GM18858 (cell line): ENCODE measurements at regions not wholly inside any gene's neighbourhood (a gene's known extent, or its start where the extent isn't known, plus 50 kb on each side); places are given as distances from the start of the nearest gene placed in this dataset.
A peak's percentile ranks its signal among the peaks of the same experiment; 100 is the strongest.
"Not testable (repeated sequence)": the region's sequence is repeated elsewhere in the genome, so short reads cannot be mapped to it uniquely, and the experiment has no call there.

Experiments
- ATAC-seq: cut with Tn5 transposase; IDR thresholded peaks from one replicate; pipeline ENCODE4 v1.9.1; 2021; ENCODE audit not compliant: unreplicated experiment

- ATAC-seq, result no peak
Measured at GRCh38 chr4:103887191-103887590, 167.4 kb upstream of the TACR3 start.

GRCh38 chr4:103885152-103885551 is 165.4 kb upstream of the TACR3 start:
- no peak for ATAC-seq

- ATAC-seq, result no peak
Measured at GRCh38 chr4:103867311-103867710, 147.5 kb upstream of the TACR3 start.

- no peak for ATAC-seq
Measured at GRCh38 chr4:103853627-103854026, 133.8 kb upstream of the TACR3 start.

- no peak for ATAC-seq
Measured at GRCh38 chr4:103853146-103853545, 133.4 kb upstream of the TACR3 start.

GRCh38 chr4:103845075-103845474 is 125.3 kb upstream of the TACR3 start:
- ATAC-seq, result no peak

- no peak for ATAC-seq
Measured at GRCh38 chr4:103842637-103843239, 123.0 kb upstream of the TACR3 start.

- no peak for ATAC-seq
Measured at GRCh38 chr4:103842076-103842475, 122.3 kb upstream of the TACR3 start.

GRCh38 chr4:103810308-103810707 is 90.5 kb upstream of the TACR3 start:
- ATAC-seq, result not testable (repeated sequence)

- ATAC-seq, result no peak
Measured at GRCh38 chr4:103802766-103803165, 83.0 kb upstream of the TACR3 start.

GRCh38 chr4:103787057-103787456 is 67.3 kb upstream of the TACR3 start:
- no peak for ATAC-seq

- ATAC-seq, result no peak
Measured at GRCh38 chr4:103786593-103786992, 66.8 kb upstream of the TACR3 start.

GRCh38 chr4:103786014-103786413 is 66.2 kb upstream of the TACR3 start:
- ATAC-seq, result peak; percentile 77

GRCh38 chr4:103778221-103778620 is 58.4 kb upstream of the TACR3 start:
- ATAC-seq, result no peak

GRCh38 chr4:103774326-103774825 is 54.6 kb upstream of the TACR3 start:
- ATAC-seq, result no peak

GRCh38 chr4:103773691-103774231 is 54.0 kb upstream of the TACR3 start:
- ATAC-seq, result no peak
